SK-N-SH (cell line): ENCODE measurements at regions not wholly inside any gene's neighbourhood (a gene's known extent, or its start where the extent isn't known, plus 50 kb on each side); places are given as distances from the start of the nearest gene placed in this dataset.

ENCODE experiments used
- CTCF ChIA-PET: fragments of 300-600, 350-600 bp; formaldehyde crosslinking; extraction: SDS; loops from one replicate; lab custom pipeline; 2021; lab: Yijun Ruan, JAX
- POLR2A ChIA-PET: fragments of 350-600 bp; sonication (Branson Sonifier 250); formaldehyde crosslinking; extraction: SDS; loops from one replicate; lab custom pipeline; 2020; ENCODE audit warnings: antibody characterized with exemption, inconsistent platforms; lab: Yijun Ruan, JAX
- DNase-seq: peaks from one replicate; pipeline ENCODE4 v3.0.0; 2012
- H2AFZ ChIP-seq: fragments of 200-600 bp; sonication (generic); 2 replicates; pipeline ENCODE4 v1.8.1; 2016; ENCODE audit warnings: antibody characterized with exemption, mild to moderate bottlenecking, low read depth
- H3F3A ChIP-seq: fragments of 200-600 bp; sonication (generic); replicated peaks from 2 replicates; pipeline ENCODE3; 2016; ENCODE audit warnings: antibody characterized with exemption, mild to moderate bottlenecking; ENCODE audit not compliant: insufficient read depth
- H3K27ac ChIP-seq, 2 experiments: fragments of 200-500 bp in 1 of 2; fragments of 200-600 bp in 1 of 2; sonication (Bioruptor generic) in 1 of 2; sonication (generic), shearing (Covaris generic) in 1 of 2; 2 replicates each; pipeline versions ENCODE4 v1.5.1 to v1.6.1; 2014 to 2016; ENCODE audit warnings: low read depth in 2 of 2, inconsistent platforms in 1 of 2, low read length in 1 of 2, mild to moderate bottlenecking in 1 of 2, mixed read lengths in 1 of 2
- H3K27me3 ChIP-seq: fragments of 200-600 bp; sonication (generic), shearing (Covaris generic); 2 replicates; pipeline ENCODE4 v1.6.1; 2016; ENCODE audit warnings: mixed run types; ENCODE audit not compliant: insufficient read depth
- H3K36me3 ChIP-seq, 2 experiments: fragments of 200-500 bp in 1 of 2; fragments of 200-600 bp in 1 of 2; sonication (Bioruptor generic) in 1 of 2; sonication (generic) in 1 of 2; replicated peaks in 1 of 2; 2 replicates each; pipeline versions ENCODE3 to v1.5.1; 2014 to 2016; ENCODE audit warnings: low read length in 1 of 2, mild to moderate bottlenecking in 1 of 2; ENCODE audit not compliant: insufficient read depth in 2 of 2, control insufficient read depth in 1 of 2
- H3K4me1 ChIP-seq, 2 experiments: fragments of 200-500 bp in 1 of 2; fragments of 200-600 bp in 1 of 2; sonication (Bioruptor generic) in 1 of 2; sonication (generic), shearing (Covaris generic) in 1 of 2; 2 replicates each; pipeline versions ENCODE4 v1.5.1 to v1.6.1; 2014 to 2016; ENCODE audit warnings: low read depth in 1 of 2, low read length in 1 of 2, mixed run types in 1 of 2; ENCODE audit not compliant: insufficient read depth in 2 of 2, control insufficient read depth in 1 of 2
- H3K4me2 ChIP-seq: fragments of 200-600 bp; sonication (generic), shearing (Covaris generic); 2 replicates; pipeline ENCODE4 v1.6.1; 2017; ENCODE audit warnings: mixed run types
- H3K4me3 ChIP-seq, 2 experiments: fragments of 200-500 bp in 1 of 2; fragments of 200-600 bp in 1 of 2; sonication (Bioruptor generic) in 1 of 2; sonication (generic), shearing (Covaris generic) in 1 of 2; 2 replicates each; pipeline versions ENCODE4 v1.5.1 to v1.8.1; 2014 to 2016; ENCODE audit warnings: low read depth in 2 of 2, inconsistent platforms in 1 of 2, low read length in 1 of 2, mild to moderate bottlenecking in 1 of 2, mixed read lengths in 1 of 2, moderate library complexity in 1 of 2
- H3K79me2 ChIP-seq: fragments of 200-600 bp; sonication (generic); 2 replicates; pipeline ENCODE4 v1.8.1; 2017; ENCODE audit warnings: mild to moderate bottlenecking; ENCODE audit not compliant: insufficient read depth
- H3K9ac ChIP-seq: fragments of 200-600 bp; sonication (generic); 2 replicates; pipeline ENCODE4 v1.6.1; 2017; ENCODE audit warnings: mixed run types
- H3K9me2 ChIP-seq: fragments of 200-600 bp; sonication (generic); 2 replicates; pipeline ENCODE4 v1.6.1; 2017; ENCODE audit warnings: mixed run types
- H3K9me3 ChIP-seq: fragments of 200-600 bp; sonication (generic); 2 replicates; pipeline ENCODE4 v1.6.1; 2017; ENCODE audit warnings: mixed run types, mild to moderate bottlenecking, moderate library complexity
- H4K20me1 ChIP-seq: fragments of 200-600 bp; sonication (generic); 2 replicates; pipeline ENCODE4 v1.6.1; 2017; ENCODE audit warnings: mild to moderate bottlenecking, mixed run types; ENCODE audit not compliant: insufficient read depth
- CHD2 ChIP-seq: fragments of 150-350 bp; IDR thresholded peaks from 2 replicates; pipeline ENCODE4 v1.6.1; 2018; ENCODE audit warnings: low read length; ENCODE audit not compliant: partially characterized antibody
- ELF1 ChIP-seq: IDR thresholded peaks from 2 replicates; pipeline ENCODE4 v1.4.0; 2012
- FOSL2 ChIP-seq: IDR thresholded peaks from 2 replicates; pipeline ENCODE4 v1.4.0; 2012; ENCODE audit warnings: low read depth, mild to moderate bottlenecking, moderate library complexity, borderline replicate concordance
- FOXM1 ChIP-seq: IDR thresholded peaks from 2 replicates; pipeline ENCODE4 v1.4.0; 2012; ENCODE audit warnings: low read depth, mild to moderate bottlenecking
- GABPA ChIP-seq: IDR thresholded peaks from 2 replicates; pipeline ENCODE4 v1.4.0; 2012; ENCODE audit warnings: low read depth, mild to moderate bottlenecking
- GATA2 ChIP-seq: sonication (generic); formaldehyde crosslinking; IDR thresholded peaks from 2 replicates; pipeline ENCODE4 v1.5.0; 2020; ENCODE audit warnings: mild to moderate bottlenecking, missing genetic modification reagents
- JUND ChIP-seq: IDR thresholded peaks from 2 replicates; pipeline ENCODE4 v1.4.0; 2012
- MEF2A ChIP-seq: IDR thresholded peaks from 2 replicates; pipeline ENCODE4 v1.4.0; 2012; ENCODE audit warnings: low read depth, borderline replicate concordance
- MXI1 ChIP-seq: IDR thresholded peaks from 2 replicates; pipeline ENCODE4 v1.6.1; 2012; ENCODE audit warnings: mild to moderate bottlenecking, low read depth, low read length, improper control_type of control experiment
- NRF1 ChIP-seq: IDR thresholded peaks from 2 replicates; pipeline ENCODE4 v1.6.1; 2012; ENCODE audit warnings: low read depth, mild to moderate bottlenecking, low read length
- RCOR1 ChIP-seq: fragments of 150-350 bp; IDR thresholded peaks from 2 replicates; pipeline ENCODE4 v1.6.1; 2017; ENCODE audit warnings: antibody characterized with exemption, low read length
- SMC3 ChIP-seq: IDR thresholded peaks from 2 replicates; pipeline ENCODE4 v1.6.1; 2012; ENCODE audit warnings: low read depth, low read length, improper control_type of control experiment
- TCF12 ChIP-seq: IDR thresholded peaks from 2 replicates; pipeline ENCODE4 v1.4.0; 2012
- WGBS: methylation state at CpG from one replicate; pipeline ENCODE4 v1.1.6; 2017; ENCODE audit warnings: low lambda C conversion rate; 5-methylcytosine and 5-hydroxymethylcytosine counted together
- TF ChIP-seq, protein P1 (sequence below): IDR thresholded peaks from 2 replicates; pipeline ENCODE4 v1.6.1; 2012; ENCODE audit warnings: mild to moderate bottlenecking, low read depth, low read length, moderate library complexity

DNA sequence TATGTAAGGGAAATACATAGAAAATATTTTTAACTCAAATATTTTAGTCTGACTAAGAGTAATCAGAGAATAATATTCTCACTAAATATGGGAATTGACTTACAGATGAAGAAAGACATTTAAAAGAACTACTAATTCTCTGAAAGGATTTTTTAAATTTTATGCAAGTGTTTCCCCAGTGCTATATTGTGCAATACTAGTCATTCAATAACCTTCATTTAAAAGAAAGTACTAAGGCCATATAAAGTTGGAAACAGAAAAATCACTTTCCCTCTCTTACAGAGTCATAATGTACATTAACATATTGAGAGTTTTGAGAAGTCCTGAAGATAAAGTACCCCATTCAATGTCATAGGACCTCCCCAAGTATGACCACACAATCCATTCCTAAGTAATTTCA lies 584.6 kb upstream of the ACVR2A start:
- no peaks in the 10 kb centered on the region for H3F3A ChIP-seq
- no peak overlapping the region for H2AFZ ChIP-seq
- no peak overlapping the region for H3K9ac ChIP-seq
- DNase-seq = no peak
- POLR2A ChIA-PET = no interaction called here
- H3K4me2 ChIP-seq = no peak overlapping the region
- CTCF ChIA-PET = no interaction called here
- H3K4me1 ChIP-seq = no peaks in the 10 kb centered on the region
- H3K36me3 ChIP-seq = no peaks in the 10 kb centered on the region
- no peaks in the 10 kb centered on the region for H3K9me3 ChIP-seq
- H3K4me3 ChIP-seq = no peak overlapping the region
- H4K20me1 ChIP-seq = no peaks in the 10 kb centered on the region
- no peak overlapping the region for H3K27ac ChIP-seq
- H3K9me2 ChIP-seq = no peaks in the 10 kb centered on the region
- H3K79me2 ChIP-seq = no peaks in the 10 kb centered on the region
- TF ChIP-seq MXI1 = no peak
- H3K27me3 ChIP-seq = no peaks in the 10 kb centered on the region

DNA sequence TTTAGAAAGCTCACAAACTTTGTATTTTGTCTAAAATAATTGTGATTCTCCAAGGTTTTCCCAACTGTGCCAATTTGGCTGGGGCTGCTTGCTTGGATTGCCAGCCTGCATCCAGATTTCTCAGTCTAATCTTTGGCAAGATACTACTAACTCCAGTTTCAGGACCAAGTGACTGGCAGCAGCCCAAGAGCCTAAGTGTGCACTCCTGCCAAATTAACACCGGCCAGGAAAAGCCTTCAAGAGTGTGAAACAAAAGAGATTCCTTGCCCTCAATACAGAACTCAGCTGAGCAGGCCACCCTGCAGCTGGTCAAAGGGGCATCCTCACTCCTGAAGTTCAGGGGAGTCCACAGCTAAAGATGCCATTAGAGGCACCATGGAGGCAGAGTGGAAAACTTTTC lies 589.0 kb upstream of the ACVR2A start:
- Histone ChIP-seq H3K9me3 (no peaks in the 10 kb centered on the region), H3K4me1 (no peaks in the 10 kb centered on the region), H4K20me1 (no peaks in the 10 kb centered on the region), H3K9ac (no peak overlapping the region), H2AFZ (no peak overlapping the region), H3K27me3 (no peaks in the 10 kb centered on the region), H3K4me2 (no peak overlapping the region), H3K27ac (no peak overlapping the region), H3K36me3 (no peaks in the 10 kb centered on the region), H3F3A (no peaks in the 10 kb centered on the region), H3K9me2 (no peaks in the 10 kb centered on the region), H3K4me3 (no peak overlapping the region), H3K79me2 (no peaks in the 10 kb centered on the region)
- TF ChIP-seq JUND (no peak), NRF1 (no peak), MXI1 (no peak), FOXM1 (no peak), GATA2 (CRISPR knock-in tag) (no peak), CHD2 (no peak), ELF1 (no peak), TCF12 (no peak), SMC3 (no peak), GABPA (no peak), MEF2A (no peak), RCOR1 (no peak), FOSL2 (no peak)
- TF ChIP-seq, protein P1, sequence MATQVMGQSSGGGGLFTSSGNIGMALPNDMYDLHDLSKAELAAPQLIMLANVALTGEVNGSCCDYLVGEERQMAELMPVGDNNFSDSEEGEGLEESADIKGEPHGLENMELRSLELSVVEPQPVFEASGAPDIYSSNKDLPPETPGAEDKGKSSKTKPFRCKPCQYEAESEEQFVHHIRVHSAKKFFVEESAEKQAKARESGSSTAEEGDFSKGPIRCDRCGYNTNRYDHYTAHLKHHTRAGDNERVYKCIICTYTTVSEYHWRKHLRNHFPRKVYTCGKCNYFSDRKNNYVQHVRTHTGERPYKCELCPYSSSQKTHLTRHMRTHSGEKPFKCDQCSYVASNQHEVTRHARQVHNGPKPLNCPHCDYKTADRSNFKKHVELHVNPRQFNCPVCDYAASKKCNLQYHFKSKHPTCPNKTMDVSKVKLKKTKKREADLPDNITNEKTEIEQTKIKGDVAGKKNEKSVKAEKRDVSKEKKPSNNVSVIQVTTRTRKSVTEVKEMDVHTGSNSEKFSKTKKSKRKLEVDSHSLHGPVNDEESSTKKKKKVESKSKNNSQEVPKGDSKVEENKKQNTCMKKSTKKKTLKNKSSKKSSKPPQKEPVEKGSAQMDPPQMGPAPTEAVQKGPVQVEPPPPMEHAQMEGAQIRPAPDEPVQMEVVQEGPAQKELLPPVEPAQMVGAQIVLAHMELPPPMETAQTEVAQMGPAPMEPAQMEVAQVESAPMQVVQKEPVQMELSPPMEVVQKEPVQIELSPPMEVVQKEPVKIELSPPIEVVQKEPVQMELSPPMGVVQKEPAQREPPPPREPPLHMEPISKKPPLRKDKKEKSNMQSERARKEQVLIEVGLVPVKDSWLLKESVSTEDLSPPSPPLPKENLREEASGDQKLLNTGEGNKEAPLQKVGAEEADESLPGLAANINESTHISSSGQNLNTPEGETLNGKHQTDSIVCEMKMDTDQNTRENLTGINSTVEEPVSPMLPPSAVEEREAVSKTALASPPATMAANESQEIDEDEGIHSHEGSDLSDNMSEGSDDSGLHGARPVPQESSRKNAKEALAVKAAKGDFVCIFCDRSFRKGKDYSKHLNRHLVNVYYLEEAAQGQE = no peak
- DNase-seq = no peak
- ChIA-PET POLR2A (no interaction called here), CTCF (no interaction called here)
- WGBS = 14% methylated on average over 1 of the region's 1 CpG
